ENCODE measurements at regions not wholly inside any gene's neighbourhood (a gene's known extent, or its start where the extent isn't known, plus 50 kb on each side); places are given as distances from the start of the nearest gene placed in this dataset.

DNA sequence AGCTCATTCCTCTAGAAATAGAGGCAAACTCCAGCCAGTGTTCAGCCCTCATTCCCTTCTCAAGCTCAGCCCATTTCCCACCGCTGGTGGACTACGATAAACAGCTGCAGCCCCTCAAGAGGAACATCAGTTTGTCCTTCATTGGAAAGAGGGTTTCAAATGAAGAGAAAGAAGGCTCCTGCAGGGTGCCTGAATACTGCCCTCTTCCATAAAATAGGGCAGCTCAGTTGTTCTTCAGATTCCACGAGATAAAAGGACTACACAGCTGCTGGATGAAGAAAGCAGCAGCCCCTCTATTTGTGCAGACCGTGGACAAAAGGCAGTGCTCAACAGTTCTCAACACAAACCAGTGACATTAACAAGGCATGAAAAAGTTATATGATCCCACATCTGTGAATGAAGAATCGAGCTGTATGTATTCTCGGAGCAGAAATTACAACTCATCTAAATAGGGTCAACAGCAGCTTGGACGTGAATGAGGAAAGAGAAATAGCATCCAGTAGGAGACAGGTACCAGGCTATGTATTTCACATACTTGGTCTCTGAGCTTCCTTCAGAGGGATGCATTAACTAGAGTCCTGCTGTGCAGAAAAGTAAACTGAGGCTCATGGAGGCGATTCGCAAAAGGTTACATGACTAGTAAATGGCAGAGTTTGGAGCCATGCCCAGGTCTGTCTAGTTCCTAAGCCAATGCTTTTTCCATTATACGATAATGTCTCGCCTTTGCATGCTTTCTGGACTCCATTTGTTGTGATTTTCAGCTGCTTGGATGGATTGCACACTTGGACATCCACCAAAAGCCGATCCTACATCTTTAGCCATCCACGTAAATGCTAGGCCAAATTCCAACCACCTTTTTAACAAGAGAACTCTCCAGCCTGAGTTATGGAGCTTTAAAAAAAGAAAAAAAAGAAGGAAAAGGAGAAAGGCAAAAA lies 301.2 kb upstream of the PPARGC1A start:
- CTCF ChIA-PET = no interaction called here
- intact Hi-C loops (cut with micrococcal nuclease) = no loop called here
- no peak overlapping the region for H3K9ac ChIP-seq (ENCODE audit: low read length)

GRCh38 chr4:24188459-24188858 lies 298.6 kb upstream of the PPARGC1A start:
- Histone ChIP-seq H3K9me3 (ENCODE audit: low read length) (no peaks in the 10 kb centered on the region), H3F3A (ENCODE audit: low read length, unreplicated experiment) (no peaks in the 10 kb centered on the region), H3K4me1 (ENCODE audit: insufficient read depth, low read length) (no peaks in the 10 kb centered on the region), H2AFZ (ENCODE audit: low read length) (no peak overlapping the region), H3K4me3 (ENCODE audit: low read length) (no peak overlapping the region), H4K20me1 (ENCODE audit: low read length) (no peaks in the 10 kb centered on the region), H3K9me2 (replicated peaks; ENCODE audit: low read length) (no peaks in the 10 kb centered on the region), H3K27ac (ENCODE audit: low read length) (no peak overlapping the region), H3K79me2 (ENCODE audit: low read length) (no peaks in the 10 kb centered on the region), H3K27me3 (ENCODE audit: low read length) (peaks cover 14% of the 10 kb centered on the region), H3K4me2 (ENCODE audit: low read length) (no peak overlapping the region), H3K9ac (ENCODE audit: low read length) (no peak overlapping the region), H3K36me3 (ENCODE audit: low read depth, low read length) (no peaks in the 10 kb centered on the region)
- intact Hi-C loops (cut with micrococcal nuclease) = no loop called here
- DNase-seq (no peak), ATAC-seq (no peak)
- TF ChIP-seq EZH2phosphoT487 (IDR thresholded peaks at IDR 0.05; ENCODE audit: borderline replicate concordance, low read length) = no peak
- TF ChIP-seq, protein P1, sequence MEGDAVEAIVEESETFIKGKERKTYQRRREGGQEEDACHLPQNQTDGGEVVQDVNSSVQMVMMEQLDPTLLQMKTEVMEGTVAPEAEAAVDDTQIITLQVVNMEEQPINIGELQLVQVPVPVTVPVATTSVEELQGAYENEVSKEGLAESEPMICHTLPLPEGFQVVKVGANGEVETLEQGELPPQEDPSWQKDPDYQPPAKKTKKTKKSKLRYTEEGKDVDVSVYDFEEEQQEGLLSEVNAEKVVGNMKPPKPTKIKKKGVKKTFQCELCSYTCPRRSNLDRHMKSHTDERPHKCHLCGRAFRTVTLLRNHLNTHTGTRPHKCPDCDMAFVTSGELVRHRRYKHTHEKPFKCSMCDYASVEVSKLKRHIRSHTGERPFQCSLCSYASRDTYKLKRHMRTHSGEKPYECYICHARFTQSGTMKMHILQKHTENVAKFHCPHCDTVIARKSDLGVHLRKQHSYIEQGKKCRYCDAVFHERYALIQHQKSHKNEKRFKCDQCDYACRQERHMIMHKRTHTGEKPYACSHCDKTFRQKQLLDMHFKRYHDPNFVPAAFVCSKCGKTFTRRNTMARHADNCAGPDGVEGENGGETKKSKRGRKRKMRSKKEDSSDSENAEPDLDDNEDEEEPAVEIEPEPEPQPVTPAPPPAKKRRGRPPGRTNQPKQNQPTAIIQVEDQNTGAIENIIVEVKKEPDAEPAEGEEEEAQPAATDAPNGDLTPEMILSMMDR (conservative IDR thresholded peaks at IDR 0.05; ENCODE audit: low read depth, low read length) = no peak
- POLR2A ChIA-PET (ENCODE audit: unreplicated experiment) = no interaction called here
- CTCF ChIA-PET = no interaction called here
- BruUV-seq (replicated peaks) = no TSS peak

More for the DNA sequence above, 301.2 kb upstream of the PPARGC1A start:
- H3F3A ChIP-seq (ENCODE audit: low read length, unreplicated experiment) = no peaks in the 10 kb centered on the region
- 0 out of 2 replicates have a peak, but pooled peaks cover 6% of the 10 kb centered on the region for H3K27me3 ChIP-seq (ENCODE audit: low read length)
- no peaks in the 10 kb centered on the region for H4K20me1 ChIP-seq (ENCODE audit: low read length)
- POLR2A ChIA-PET (ENCODE audit: unreplicated experiment) = interaction anchor here (0.6 kb wide), 1 partner anchor 1369 kb away, joined by 3 read pairs; no protein-coding TSS in a partner anchor
- no peak overlapping the region for H3K4me2 ChIP-seq (ENCODE audit: low read length)
- TF ChIP-seq EZH2phosphoT487 (IDR thresholded peaks at IDR 0.05; ENCODE audit: borderline replicate concordance, low read length) (no peak), EZH2 (IDR thresholded peaks at IDR 0.05; ENCODE audit: low read length, unreplicated experiment) (no peak)
- TF ChIP-seq, protein P1 (conservative IDR thresholded peaks at IDR 0.05; ENCODE audit: low read depth, low read length) = no peak
- H3K4me3 ChIP-seq (ENCODE audit: low read length) = no peak overlapping the region
- no peak overlapping the region for H3K27ac ChIP-seq (ENCODE audit: low read length)
- DNase-seq (no peak), ATAC-seq (no peak)
- no peaks in the 10 kb centered on the region for H3K36me3 ChIP-seq (ENCODE audit: low read depth, low read length)
- H3K9me2 ChIP-seq (replicated peaks; ENCODE audit: low read length) = no peaks in the 10 kb centered on the region
- H2AFZ ChIP-seq (ENCODE audit: low read length) = no peak overlapping the region
- no peaks in the 10 kb centered on the region for H3K79me2 ChIP-seq (ENCODE audit: low read length)
- no peaks in the 10 kb centered on the region for H3K9me3 ChIP-seq (ENCODE audit: low read length)
- BruUV-seq (replicated peaks) = no TSS peak
- H3K4me1 ChIP-seq (ENCODE audit: insufficient read depth, low read length) = no peaks in the 10 kb centered on the region

- H3K9me3 ChIP-seq (ENCODE audit: low read length) = no peaks in the 10 kb centered on the region
- no TSS peak for BruUV-seq (replicated peaks)
- no peaks in the 10 kb centered on the region for H3K79me2 ChIP-seq (ENCODE audit: low read length)
- no peaks in the 10 kb centered on the region for H3F3A ChIP-seq (ENCODE audit: low read length, unreplicated experiment)
- H3K36me3 ChIP-seq (ENCODE audit: low read depth, low read length) = no peaks in the 10 kb centered on the region
- H3K4me2 ChIP-seq (ENCODE audit: low read length) = no peak overlapping the region
- H4K20me1 ChIP-seq (ENCODE audit: low read length) = no peaks in the 10 kb centered on the region
- no peaks in the 10 kb centered on the region for H3K9me2 ChIP-seq (replicated peaks; ENCODE audit: low read length)
- H3K4me3 ChIP-seq (ENCODE audit: low read length) = no peak overlapping the region
- intact Hi-C loops (cut with micrococcal nuclease) = no loop called here
- no peak overlapping the region for H3K9ac ChIP-seq (ENCODE audit: low read length)
- H2AFZ ChIP-seq (ENCODE audit: low read length) = no peak overlapping the region
- POLR2A ChIA-PET (ENCODE audit: unreplicated experiment) = no interaction called here
- TF ChIP-seq EZH2 (IDR thresholded peaks at IDR 0.05; ENCODE audit: low read length, unreplicated experiment) = no peak
- TF ChIP-seq, protein P1 (conservative IDR thresholded peaks at IDR 0.05; ENCODE audit: low read depth, low read length) = no peak
- no peak overlapping the region for H3K27ac ChIP-seq (ENCODE audit: low read length)
- ATAC-seq (no peak), DNase-seq (no peak)
- CTCF ChIA-PET = no interaction called here
- H3K4me1 ChIP-seq (ENCODE audit: insufficient read depth, low read length) = no peaks in the 10 kb centered on the region
- H3K27me3 ChIP-seq (ENCODE audit: low read length) = peaks cover 24% of the 10 kb centered on the region
These were observed 296.6 kb upstream of the PPARGC1A start for GRCh38 chr4:24186466-24186865.
